ENCODE measurements at regions not wholly inside any gene's neighbourhood (a gene's known extent, or its start where the extent isn't known, plus 50 kb on each side); places are given as distances from the start of the nearest gene placed in this dataset.

DNA sequence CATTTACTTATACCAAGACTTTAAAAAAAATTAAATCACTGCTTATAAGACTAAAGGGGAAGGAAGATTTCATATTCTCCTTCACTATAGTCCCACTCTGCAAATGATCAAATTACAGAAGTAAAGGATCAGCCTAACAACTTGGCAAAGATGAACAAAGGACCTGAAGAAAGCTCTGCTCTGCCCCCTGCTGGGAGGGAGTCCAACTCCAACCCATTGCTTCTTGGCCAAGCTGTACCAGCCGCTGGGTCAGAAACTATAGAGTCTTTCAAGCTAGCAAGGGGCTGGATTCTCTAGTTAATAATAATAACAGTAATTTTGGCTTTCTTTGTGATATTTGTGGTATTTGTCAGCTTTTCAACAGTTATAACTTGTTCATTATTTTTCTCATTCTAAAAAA, 927.0 kb upstream of the CRIM1 start:
- TF ChIP-seq, protein P1, sequence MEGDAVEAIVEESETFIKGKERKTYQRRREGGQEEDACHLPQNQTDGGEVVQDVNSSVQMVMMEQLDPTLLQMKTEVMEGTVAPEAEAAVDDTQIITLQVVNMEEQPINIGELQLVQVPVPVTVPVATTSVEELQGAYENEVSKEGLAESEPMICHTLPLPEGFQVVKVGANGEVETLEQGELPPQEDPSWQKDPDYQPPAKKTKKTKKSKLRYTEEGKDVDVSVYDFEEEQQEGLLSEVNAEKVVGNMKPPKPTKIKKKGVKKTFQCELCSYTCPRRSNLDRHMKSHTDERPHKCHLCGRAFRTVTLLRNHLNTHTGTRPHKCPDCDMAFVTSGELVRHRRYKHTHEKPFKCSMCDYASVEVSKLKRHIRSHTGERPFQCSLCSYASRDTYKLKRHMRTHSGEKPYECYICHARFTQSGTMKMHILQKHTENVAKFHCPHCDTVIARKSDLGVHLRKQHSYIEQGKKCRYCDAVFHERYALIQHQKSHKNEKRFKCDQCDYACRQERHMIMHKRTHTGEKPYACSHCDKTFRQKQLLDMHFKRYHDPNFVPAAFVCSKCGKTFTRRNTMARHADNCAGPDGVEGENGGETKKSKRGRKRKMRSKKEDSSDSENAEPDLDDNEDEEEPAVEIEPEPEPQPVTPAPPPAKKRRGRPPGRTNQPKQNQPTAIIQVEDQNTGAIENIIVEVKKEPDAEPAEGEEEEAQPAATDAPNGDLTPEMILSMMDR (IDR thresholded peaks at IDR 0.05; ENCODE audit: low read depth, low read length, missing input control): peak; percentile 26
- TF ChIP-seq RXRA (IDR thresholded peaks at IDR 0.05) (no peak), SP1 (IDR thresholded peaks at IDR 0.05) (no peak), GABPA (IDR thresholded peaks at IDR 0.05 in 1 of 2, conservative IDR thresholded peaks at IDR 0.05 in 1 of 2) (no peak), YY1 (IDR thresholded peaks at IDR 0.05) (no peak), TAF1 (conservative IDR thresholded peaks at IDR 0.05) (no peak), FOXA1 (IDR thresholded peaks at IDR 0.05) (no peak), EGR1 (IDR thresholded peaks at IDR 0.05; ENCODE audit: low read depth in 2 of 2) (no peak)
- TF ChIP-seq, protein P2, sequence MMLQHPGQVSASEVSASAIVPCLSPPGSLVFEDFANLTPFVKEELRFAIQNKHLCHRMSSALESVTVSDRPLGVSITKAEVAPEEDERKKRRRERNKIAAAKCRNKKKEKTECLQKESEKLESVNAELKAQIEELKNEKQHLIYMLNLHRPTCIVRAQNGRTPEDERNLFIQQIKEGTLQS (IDR thresholded peaks at IDR 0.05): no peak
- TF ChIP-seq, protein P3, sequence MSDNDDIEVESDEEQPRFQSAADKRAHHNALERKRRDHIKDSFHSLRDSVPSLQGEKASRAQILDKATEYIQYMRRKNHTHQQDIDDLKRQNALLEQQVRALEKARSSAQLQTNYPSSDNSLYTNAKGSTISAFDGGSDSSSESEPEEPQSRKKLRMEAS (IDR thresholded peaks at IDR 0.05): no peak
